ENCODE measurements at regions not wholly inside any gene's neighbourhood (a gene's known extent, or its start where the extent isn't known, plus 50 kb on each side); places are given as distances from the start of the nearest gene placed in this dataset.

DNA sequence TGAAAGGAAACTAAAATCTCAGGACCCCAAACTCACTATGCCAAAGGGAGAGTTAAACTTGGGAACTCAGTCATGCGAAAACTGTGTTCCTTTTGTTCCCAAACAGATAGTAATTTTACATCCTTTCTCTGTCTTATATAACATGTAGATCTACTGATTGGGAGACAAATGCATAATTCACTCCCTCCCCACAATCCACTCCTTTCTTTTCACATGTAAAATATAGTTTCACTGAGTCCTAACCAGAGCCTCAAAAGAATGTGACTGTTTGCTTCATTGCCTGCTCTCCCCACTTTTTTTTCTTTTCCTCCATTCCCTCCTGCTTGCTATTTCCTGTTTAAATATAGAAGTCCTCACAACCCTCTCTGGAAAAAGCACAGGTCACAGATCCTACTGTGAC is 699.3 kb upstream of the ADGRL3 start:
- DNase-seq: no peak
- Histone ChIP-seq H3K4me3 (no peak overlapping the region), H3K27me3 (no peaks in the 10 kb centered on the region), H3K4me1 (replicated peaks in 1 of 2) (no peaks in the 10 kb centered on the region), H3K36me3 (replicated peaks in 1 of 2) (no peaks in the 10 kb centered on the region), H3K27ac (no peak overlapping the region), H3K9me3 (replicated peaks in 1 of 3) (no peaks in the 10 kb centered on the region)
- TF ChIP-seq CTCF (IDR thresholded peaks at IDR 0.05) (no peak), POLR2A (IDR thresholded peaks at IDR 0.05) (no peak)
- 79 to 91% (median 83%) methylated on average over 1 of the region's 1 CpG for WGBS, 4 donors
- intact Hi-C loops (cut with DNase I): no loop called here

GRCh38 chr4:60502733-60503132 is 697.4 kb upstream of the ADGRL3 start:
- intact Hi-C loops (cut with DNase I): no loop called here
- no peaks in the 10 kb centered on the region for H3K36me3 ChIP-seq (replicated peaks in 1 of 2)
- H3K27ac ChIP-seq: no peak overlapping the region
- no peaks in the 10 kb centered on the region for H3K27me3 ChIP-seq
- DNase-seq: no peak
- no peaks in the 10 kb centered on the region for H3K4me1 ChIP-seq (replicated peaks in 1 of 2)
- H3K4me3 ChIP-seq: no peak overlapping the region
- no peaks in the 10 kb centered on the region for H3K9me3 ChIP-seq (replicated peaks in 1 of 3)
- TF ChIP-seq CTCF (IDR thresholded peaks at IDR 0.05) (no peak), POLR2A (IDR thresholded peaks at IDR 0.05) (no peak)

GRCh38 chr4:60506061-60506460 is 694.1 kb upstream of the ADGRL3 start:
- Histone ChIP-seq H3K4me1 (replicated peaks in 1 of 2) (no peaks in the 10 kb centered on the region), H3K9me3 (replicated peaks in 1 of 3) (no peaks in the 10 kb centered on the region), H3K4me3 (no peak overlapping the region), H3K27me3 (no peaks in the 10 kb centered on the region), H3K27ac (no peak overlapping the region), H3K36me3 (replicated peaks in 1 of 2) (no peaks in the 10 kb centered on the region)
- TF ChIP-seq POLR2A (IDR thresholded peaks at IDR 0.05) (no peak), CTCF (IDR thresholded peaks at IDR 0.05) (no peak)
- DNase-seq: no peak
- WGBS, 4 donors: 57 to 83% (median 77%) methylated on average over 1 of the region's 1 CpG
- intact Hi-C loops (cut with DNase I): no loop called here

DNA sequence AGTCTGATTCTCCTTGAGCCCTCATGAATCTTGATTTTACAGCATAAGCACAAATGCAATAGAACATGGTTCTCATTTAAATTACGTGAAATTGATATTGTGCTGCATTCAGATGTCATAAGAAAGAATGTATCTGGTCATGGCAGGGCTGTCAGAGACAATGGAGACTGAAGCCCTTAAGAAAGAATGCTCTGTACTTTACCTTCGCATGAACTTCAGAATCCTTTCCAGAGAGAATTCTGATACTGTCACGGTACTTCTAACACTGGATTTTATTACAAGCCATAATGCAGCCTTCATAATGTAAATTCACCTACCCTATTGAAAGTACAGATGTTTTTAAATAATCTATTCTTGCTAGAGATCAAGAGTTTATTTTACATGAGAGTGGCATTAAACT is 677.9 kb upstream of the ADGRL3 start:
- Histone ChIP-seq H3K27ac (no peak overlapping the region), H3K4me3 (peak overlapping the region in 1 of 4 donors; percentile 0), H3K4me1 (replicated peaks in 1 of 2) (no peaks in the 10 kb centered on the region), H3K36me3 (replicated peaks in 1 of 2) (no peaks in the 10 kb centered on the region), H3K27me3 (no peaks in the 10 kb centered on the region), H3K9me3 (replicated peaks in 1 of 3) (no peaks in the 10 kb centered on the region)
- TF ChIP-seq POLR2A (IDR thresholded peaks at IDR 0.05) (no peak), CTCF (IDR thresholded peaks at IDR 0.05) (no peak)
- WGBS, 4 donors: 72 to 78% (median 76%) methylated on average over 3 of the region's 3 CpGs
- intact Hi-C loops (cut with DNase I): no loop called here
- no peak for DNase-seq
